CD8-positive, alpha-beta memory T cell (primary cell): ENCODE measurements at regions not wholly inside any gene's neighbourhood (a gene's known extent, or its start where the extent isn't known, plus 50 kb on each side); places are given as distances from the start of the nearest gene placed in this dataset.
"Not testable (repeated sequence)": the region's sequence is repeated elsewhere in the genome, so short reads cannot be mapped to it uniquely, and the experiment has no call there.

ENCODE experiments used
- CTCF ChIA-PET: fragments of 350-600 bp; sonication (Branson Sonifier 250); formaldehyde crosslinking; loops from one replicate; lab custom pipeline; 2021; ENCODE audit warnings: antibody characterized with exemption; lab: Charles Lee
- POLR2A ChIA-PET: fragments of 350-600 bp; sonication (Branson Sonifier 250); formaldehyde crosslinking; loops from one replicate; lab custom pipeline; 2021; ENCODE audit warnings: antibody characterized with exemption; lab: Charles Lee
- DNase-seq, 5 donors: peaks; one replicate each; pipeline versions ENCODE4 v3.0.0 to v3.0.0-alpha.2; 2020 to 2022; ENCODE audit warnings: mixed read lengths in 1 of 5
- H3K27ac ChIP-seq: one replicate; pipeline ENCODE4 v1.7.0; 2013; ENCODE audit warnings: low read depth, mild to moderate bottlenecking, low read length, moderate library complexity
- H3K27me3 ChIP-seq: 2 replicates; pipeline ENCODE4 v1.7.0; 2013; ENCODE audit warnings: low read length, mild to moderate bottlenecking; ENCODE audit not compliant: insufficient read depth, poor library complexity, severe bottlenecking
- H3K36me3 ChIP-seq: 2 replicates; pipeline ENCODE4 v1.7.0; 2013; ENCODE audit warnings: mild to moderate bottlenecking, low read length, moderate library complexity; ENCODE audit not compliant: insufficient read depth
- H3K4me1 ChIP-seq: 2 replicates; pipeline ENCODE4 v1.7.0; 2013; ENCODE audit warnings: mild to moderate bottlenecking, low read length, moderate library complexity; ENCODE audit not compliant: insufficient read depth
- H3K4me3 ChIP-seq: 2 replicates; pipeline ENCODE4 v1.7.0; 2013; ENCODE audit warnings: mild to moderate bottlenecking, low read length
- H3K9me3 ChIP-seq: 2 replicates; pipeline ENCODE4 v1.7.0; 2013; ENCODE audit warnings: mild to moderate bottlenecking, low read length
- H3K27ac Mint-ChIP-seq, 8 donors: one replicate each; pipeline ENCODE4 v1.8.0; 2020 to 2021; ENCODE audit warnings: mixed read lengths in 8 of 8, mild to moderate bottlenecking in 6 of 8, inconsistent platforms in 3 of 8, moderate library complexity in 3 of 8
- H3K27me3 Mint-ChIP-seq, 2 donors: one replicate each; pipeline ENCODE4 v1.8.0; 2020 to 2021; ENCODE audit warnings: mixed read lengths in 2 of 2, mild to moderate bottlenecking in 1 of 2, moderate library complexity in 1 of 2
- H3K36me3 Mint-ChIP-seq, 3 donors: one replicate each; pipeline ENCODE4 v1.8.0; 2020 to 2021; ENCODE audit warnings: mixed read lengths in 3 of 3, inconsistent platforms in 1 of 3, mild to moderate bottlenecking in 1 of 3
- H3K4me1 Mint-ChIP-seq, 3 donors: one replicate each; pipeline ENCODE4 v1.8.0; 2020 to 2021; ENCODE audit warnings: mixed read lengths in 3 of 3, inconsistent platforms in 1 of 3, mild to moderate bottlenecking in 1 of 3
- H3K4me3 Mint-ChIP-seq, 7 donors: one replicate each; pipeline ENCODE4 v1.8.0; 2020 to 2021; ENCODE audit warnings: mixed read lengths in 7 of 7, mild to moderate bottlenecking in 6 of 7, moderate library complexity in 4 of 7, inconsistent platforms in 2 of 7
- H3K9me3 Mint-ChIP-seq, 5 donors: one replicate each; pipeline ENCODE4 v1.8.0; 2020 to 2022; ENCODE audit warnings: mixed read lengths in 5 of 5, mild to moderate bottlenecking in 3 of 5, moderate library complexity in 2 of 5, inconsistent platforms in 1 of 5

- DNase-seq, result no peak
- H3K4me3 Mint-ChIP-seq, result peak overlapping the region in 3 of 7 donors; percentile 6 to 29 (median 15)
- Histone ChIP-seq H3K27ac (no peak overlapping the region), H3K4me3 (no peak overlapping the region), H3K9me3 (no peaks in the 10 kb centered on the region), H3K27me3 (no peaks in the 10 kb centered on the region), H3K36me3 (no peaks in the 10 kb centered on the region), H3K4me1 (peaks cover 66% of the 10 kb centered on the region)
- H3K27me3 Mint-ChIP-seq, result no peaks in the 10 kb centered on the region
- H3K27ac Mint-ChIP-seq, result peak overlapping the region in 2 of 8 donors; percentile 23 to 73
- ChIA-PET CTCF (interaction anchor here (0.8 to 1.4 kb wide), 2 partner anchors 11 to 44 kb away, joined by 3 read pairs; no protein-coding TSS in a partner anchor), POLR2A (interaction anchor here (0.9 to 1.5 kb wide), 2 partner anchors 29 to 64 kb away, joined by 3 to 5 read pairs; partner anchors contain the start of gene ZNF217)
- H3K9me3 Mint-ChIP-seq, result no peaks in the 10 kb centered on the region
- peaks cover 59 to 78% (median 74%) of the 10 kb centered on the region in 3 donors for H3K4me1 Mint-ChIP-seq
- H3K36me3 Mint-ChIP-seq, result peaks cover 0 to 3% (median 0%) of the 10 kb centered on the region in 3 donors
Measured at GRCh38 chr20:53657279-53657678, 63.6 kb upstream of the ZNF217 start.

- H3K27me3 ChIP-seq, result no peaks in the 10 kb centered on the region
- ChIA-PET CTCF (interaction anchor here (1.4 kb wide), 1 partner anchor 43 kb away, joined by 3 read pairs; no protein-coding TSS in a partner anchor), POLR2A (no interaction called here)
- peaks cover 69% of the 10 kb centered on the region for H3K4me1 ChIP-seq
- Mint-ChIP-seq H3K9me3 (no peaks in the 10 kb centered on the region), H3K36me3 (peaks cover 0 to 3% (median 0%) of the 10 kb centered on the region in 3 donors), H3K4me1 (peaks cover 58 to 79% (median 76%) of the 10 kb centered on the region in 3 donors), H3K4me3 (peak overlapping the region in 2 of 7 donors; percentile 24 to 44), H3K27ac (peak overlapping the region in 5 of 8 donors; percentile 71 to 83 (median 73)), H3K27me3 (no peaks in the 10 kb centered on the region)
- no peaks in the 10 kb centered on the region for H3K9me3 ChIP-seq
- no peak overlapping the region for H3K4me3 ChIP-seq
- H3K27ac ChIP-seq, result no peak overlapping the region
- H3K36me3 ChIP-seq, result no peaks in the 10 kb centered on the region
- DNase-seq, result no peak
Measured at GRCh38 chr20:53656293-53657202, 62.9 kb upstream of the ZNF217 start.

GRCh38 chr20:53655625-53656292 is 62.1 kb upstream of the ZNF217 start:
- no peaks in the 10 kb centered on the region for H3K9me3 Mint-ChIP-seq
- no peak for DNase-seq
- Histone ChIP-seq H3K27ac (peak overlapping the region; percentile 53), H3K36me3 (no peaks in the 10 kb centered on the region), H3K9me3 (no peaks in the 10 kb centered on the region), H3K27me3 (no peaks in the 10 kb centered on the region), H3K4me1 (peaks cover 61% of the 10 kb centered on the region), H3K4me3 (no peak overlapping the region)
- peak overlapping the region in 2 of 7 donors; percentile 24 to 44 for H3K4me3 Mint-ChIP-seq
- ChIA-PET POLR2A (no interaction called here), CTCF (no interaction called here)
- no peaks in the 10 kb centered on the region for H3K27me3 Mint-ChIP-seq
- H3K27ac Mint-ChIP-seq, result peak overlapping the region in 7 of 8 donors; percentile 2 to 83 (median 72)
- H3K4me1 Mint-ChIP-seq, result peaks cover 51 to 72% (median 68%) of the 10 kb centered on the region in 3 donors
- peaks cover 0 to 3% (median 0%) of the 10 kb centered on the region in 3 donors for H3K36me3 Mint-ChIP-seq

- Mint-ChIP-seq H3K9me3 (no peaks in the 10 kb centered on the region), H3K36me3 (peaks cover 0 to under 1% (median 0%) of the 10 kb centered on the region in 3 donors), H3K4me3 (peak overlapping the region in 1 of 7 donors; percentile 29), H3K4me1 (peaks cover 44 to 65% (median 61%) of the 10 kb centered on the region in 3 donors), H3K27me3 (no peaks in the 10 kb centered on the region), H3K27ac (peak overlapping the region in 5 of 8 donors; percentile 17 to 68 (median 36))
- peaks cover 57% of the 10 kb centered on the region for H3K4me1 ChIP-seq
- no peaks in the 10 kb centered on the region for H3K36me3 ChIP-seq
- ChIA-PET CTCF (no interaction called here), POLR2A (no interaction called here)
- H3K27me3 ChIP-seq, result no peaks in the 10 kb centered on the region
- DNase-seq, result no peak
- no peaks in the 10 kb centered on the region for H3K9me3 ChIP-seq
- H3K4me3 ChIP-seq, result peak overlapping the region; percentile 32
- H3K27ac ChIP-seq, result peak overlapping the region; percentile 53
Measured at GRCh38 chr20:53654932-53655624, 61.4 kb upstream of the ZNF217 start.

GRCh38 chr20:53654521-53654920 is 60.9 kb upstream of the ZNF217 start:
- H3K4me3 Mint-ChIP-seq, H3K27ac ChIP-seq, H3K27ac Mint-ChIP-seq, H3K9me3 ChIP-seq, CTCF ChIA-PET, H3K27me3 Mint-ChIP-seq, H3K36me3 Mint-ChIP-seq, H3K27me3 ChIP-seq, H3K9me3 Mint-ChIP-seq, H3K36me3 ChIP-seq, POLR2A ChIA-PET, H3K4me3 ChIP-seq, DNase-seq: not testable (repeated sequence)
- peaks cover 54% of the 10 kb centered on the region for H3K4me1 ChIP-seq
- peaks cover 41 to 59% (median 56%) of the 10 kb centered on the region in 3 donors for H3K4me1 Mint-ChIP-seq

- POLR2A ChIA-PET, result interaction anchor here (0.6 kb wide), 1 partner anchor 10 kb away, joined by 3 read pairs; no protein-coding TSS in a partner anchor
- Histone ChIP-seq H3K27ac (peak overlapping the region; percentile 53), H3K9me3 (no peaks in the 10 kb centered on the region), H3K36me3 (no peaks in the 10 kb centered on the region), H3K4me1 (peaks cover 51% of the 10 kb centered on the region), H3K27me3 (no peaks in the 10 kb centered on the region), H3K4me3 (no peak overlapping the region)
- no peaks in the 10 kb centered on the region for H3K27me3 Mint-ChIP-seq
- CTCF ChIA-PET, result interaction anchor here (1.0 to 1.6 kb wide), 5 partner anchors 8 to 218 kb away, joined by 3 to 6 read pairs (median 3); no protein-coding TSS in a partner anchor
- peaks cover 41 to 52% (median 49%) of the 10 kb centered on the region in 3 donors for H3K4me1 Mint-ChIP-seq
- H3K36me3 Mint-ChIP-seq, result no peaks in the 10 kb centered on the region
- DNase-seq, result no peak
- H3K4me3 Mint-ChIP-seq, result peak overlapping the region; percentile 43 to 81 (median 75)
- peak overlapping the region; percentile 61 to 95 (median 88) for H3K27ac Mint-ChIP-seq
- no peaks in the 10 kb centered on the region for H3K9me3 Mint-ChIP-seq
Measured at GRCh38 chr20:53652859-53653517, 59.3 kb upstream of the ZNF217 start.
